ENCODE measurements at regions not wholly inside any gene's neighbourhood (a gene's known extent, or its start where the extent isn't known, plus 50 kb on each side); places are given as distances from the start of the nearest gene placed in this dataset.

- Histone ChIP-seq H3K36me3 (ENCODE audit: control insufficient read depth, insufficient read depth, low read length) (no peaks in the 10 kb centered on the region), H3K9me3 (ENCODE audit: control insufficient read depth, insufficient read depth, low read depth, low read length) (no peaks in the 10 kb centered on the region), H3K4me1 (ENCODE audit: control insufficient read depth, extremely low read depth, insufficient read depth, low read length) (no peaks in the 10 kb centered on the region), H2AFZ (ENCODE audit: low read length) (no peak overlapping the region), H3K27me3 (ENCODE audit: control insufficient read depth, insufficient read depth, low read length) (no peaks in the 10 kb centered on the region), H3K27ac (ENCODE audit: insufficient read depth, low read length) (no peak overlapping the region), H3K79me2 (ENCODE audit: control insufficient read depth, insufficient read depth, low read length) (no peaks in the 10 kb centered on the region), H3K9ac (ENCODE audit: insufficient read depth, low read length) (no peak overlapping the region), H3K4me2 (ENCODE audit: extremely low read depth, insufficient read depth, low read length) (no peak overlapping the region), H4K20me1 (ENCODE audit: control insufficient read depth, extremely low read depth, insufficient read depth, low read length) (no peaks in the 10 kb centered on the region), H3K4me3 (replicated peaks in 1 of 4; ENCODE audit: control extremely low read depth in 1 of 4, insufficient read depth in 1 of 4, low read depth in 3 of 4, low read length in 4 of 4) (no peak overlapping the region)
- TF ChIP-seq EZH2 (IDR thresholded peaks at IDR 0.05; ENCODE audit: low read length, missing control alignments) (no peak), CTCF (conservative IDR thresholded peaks at IDR 0.05 in 1 of 2, IDR thresholded peaks at IDR 0.05 in 1 of 2; ENCODE audit: low read depth in 1 of 2, low read length in 2 of 2) (no peak)
- DNase-seq (ENCODE audit: low read depth in 2 of 2): no peak
These were observed 128.9 kb upstream of the HS6ST1 start for GRCh38 chr2:128447538-128447995.

- no peak for DNase-seq (ENCODE audit: low read depth in 2 of 2)
These were observed 129.9 kb upstream of the HS6ST1 start for GRCh38 chr2:128448331-128449225.

More at GRCh38 chr2:128448331-128449225, 129.9 kb upstream of the HS6ST1 start:
- no peaks in the 10 kb centered on the region for H3K4me1 ChIP-seq (ENCODE audit: control insufficient read depth, extremely low read depth, insufficient read depth, low read length)
- no peaks in the 10 kb centered on the region for H3K79me2 ChIP-seq (ENCODE audit: control insufficient read depth, insufficient read depth, low read length)
- H3K4me3 ChIP-seq (replicated peaks in 1 of 4; ENCODE audit: control extremely low read depth in 1 of 4, insufficient read depth in 1 of 4, low read depth in 3 of 4, low read length in 4 of 4): no peak overlapping the region
- no peak overlapping the region for H3K4me2 ChIP-seq (ENCODE audit: extremely low read depth, insufficient read depth, low read length)
- H3K27me3 ChIP-seq (ENCODE audit: control insufficient read depth, insufficient read depth, low read length): no peaks in the 10 kb centered on the region
- H3K36me3 ChIP-seq (ENCODE audit: control insufficient read depth, insufficient read depth, low read length): no peaks in the 10 kb centered on the region
- no peak overlapping the region for H3K9ac ChIP-seq (ENCODE audit: insufficient read depth, low read length)
- no peaks in the 10 kb centered on the region for H3K9me3 ChIP-seq (ENCODE audit: control insufficient read depth, insufficient read depth, low read depth, low read length)
- no peak overlapping the region for H3K27ac ChIP-seq (ENCODE audit: insufficient read depth, low read length)
- H2AFZ ChIP-seq (ENCODE audit: low read length): no peak overlapping the region
- no peaks in the 10 kb centered on the region for H4K20me1 ChIP-seq (ENCODE audit: control insufficient read depth, extremely low read depth, insufficient read depth, low read length)
- TF ChIP-seq CTCF (conservative IDR thresholded peaks at IDR 0.05 in 1 of 2, IDR thresholded peaks at IDR 0.05 in 1 of 2; ENCODE audit: low read depth in 1 of 2, low read length in 2 of 2): no peak
- no peak for TF ChIP-seq EZH2 (IDR thresholded peaks at IDR 0.05; ENCODE audit: low read length, missing control alignments)
